ENCODE measurements at regions not wholly inside any gene's neighbourhood (a gene's known extent, or its start where the extent isn't known, plus 50 kb on each side); places are given as distances from the start of the nearest gene placed in this dataset.

DNA sequence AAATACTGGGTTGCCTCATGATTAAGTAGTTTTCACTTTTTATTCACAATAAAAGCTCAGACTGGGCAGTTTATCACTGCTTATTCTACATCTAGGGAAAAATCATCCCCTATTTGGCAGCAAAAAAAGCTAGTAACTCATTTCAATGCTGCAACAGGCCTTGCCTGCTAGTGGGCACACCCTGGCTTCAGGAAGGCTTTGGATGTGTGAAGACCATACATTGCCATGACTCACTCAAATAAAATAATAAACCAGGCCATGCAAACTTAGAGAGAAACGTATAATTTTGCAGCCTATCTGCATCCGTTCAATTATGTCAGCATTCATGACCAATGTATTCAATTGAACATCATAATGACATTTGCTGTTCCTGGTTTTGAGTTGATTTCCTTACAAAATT lies 402.9 kb downstream of the PIK3R1 start:
- no peak overlapping the region for H3K4me3 ChIP-seq (ENCODE audit: control insufficient read depth, low read depth, low read length)
- DNase-seq (ENCODE audit: low read depth): no peak
- TF ChIP-seq, protein P1, sequence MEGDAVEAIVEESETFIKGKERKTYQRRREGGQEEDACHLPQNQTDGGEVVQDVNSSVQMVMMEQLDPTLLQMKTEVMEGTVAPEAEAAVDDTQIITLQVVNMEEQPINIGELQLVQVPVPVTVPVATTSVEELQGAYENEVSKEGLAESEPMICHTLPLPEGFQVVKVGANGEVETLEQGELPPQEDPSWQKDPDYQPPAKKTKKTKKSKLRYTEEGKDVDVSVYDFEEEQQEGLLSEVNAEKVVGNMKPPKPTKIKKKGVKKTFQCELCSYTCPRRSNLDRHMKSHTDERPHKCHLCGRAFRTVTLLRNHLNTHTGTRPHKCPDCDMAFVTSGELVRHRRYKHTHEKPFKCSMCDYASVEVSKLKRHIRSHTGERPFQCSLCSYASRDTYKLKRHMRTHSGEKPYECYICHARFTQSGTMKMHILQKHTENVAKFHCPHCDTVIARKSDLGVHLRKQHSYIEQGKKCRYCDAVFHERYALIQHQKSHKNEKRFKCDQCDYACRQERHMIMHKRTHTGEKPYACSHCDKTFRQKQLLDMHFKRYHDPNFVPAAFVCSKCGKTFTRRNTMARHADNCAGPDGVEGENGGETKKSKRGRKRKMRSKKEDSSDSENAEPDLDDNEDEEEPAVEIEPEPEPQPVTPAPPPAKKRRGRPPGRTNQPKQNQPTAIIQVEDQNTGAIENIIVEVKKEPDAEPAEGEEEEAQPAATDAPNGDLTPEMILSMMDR (conservative IDR thresholded peaks at IDR 0.05; ENCODE audit: control insufficient read depth, insufficient read depth, low read depth, low read length): no peak

DNA sequence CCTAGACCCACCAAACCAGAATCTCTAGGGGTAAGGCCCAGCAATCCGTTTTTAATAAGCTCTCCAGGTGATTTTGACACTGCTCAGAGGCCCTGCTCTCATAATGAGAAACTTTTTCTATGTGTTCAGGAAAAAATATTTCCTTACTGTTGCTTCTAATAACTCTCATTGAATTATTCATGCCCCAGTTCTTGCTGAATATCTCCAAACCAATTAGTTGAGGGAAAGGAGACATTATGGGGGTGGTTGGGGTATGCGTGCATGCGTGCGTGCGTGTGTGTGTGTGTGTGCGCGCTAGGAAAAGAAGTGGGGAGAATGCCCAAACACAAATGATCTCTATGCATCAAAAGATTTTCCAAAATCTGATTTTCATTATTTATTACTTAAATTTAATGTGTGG lies 411.4 kb downstream of the PIK3R1 start:
- TF ChIP-seq, protein P1 (conservative IDR thresholded peaks at IDR 0.05; ENCODE audit: control insufficient read depth, insufficient read depth, low read depth, low read length): no peak
- no peak overlapping the region for H3K4me3 ChIP-seq (ENCODE audit: control insufficient read depth, low read depth, low read length)
- no peak for DNase-seq (ENCODE audit: low read depth)

DNA sequence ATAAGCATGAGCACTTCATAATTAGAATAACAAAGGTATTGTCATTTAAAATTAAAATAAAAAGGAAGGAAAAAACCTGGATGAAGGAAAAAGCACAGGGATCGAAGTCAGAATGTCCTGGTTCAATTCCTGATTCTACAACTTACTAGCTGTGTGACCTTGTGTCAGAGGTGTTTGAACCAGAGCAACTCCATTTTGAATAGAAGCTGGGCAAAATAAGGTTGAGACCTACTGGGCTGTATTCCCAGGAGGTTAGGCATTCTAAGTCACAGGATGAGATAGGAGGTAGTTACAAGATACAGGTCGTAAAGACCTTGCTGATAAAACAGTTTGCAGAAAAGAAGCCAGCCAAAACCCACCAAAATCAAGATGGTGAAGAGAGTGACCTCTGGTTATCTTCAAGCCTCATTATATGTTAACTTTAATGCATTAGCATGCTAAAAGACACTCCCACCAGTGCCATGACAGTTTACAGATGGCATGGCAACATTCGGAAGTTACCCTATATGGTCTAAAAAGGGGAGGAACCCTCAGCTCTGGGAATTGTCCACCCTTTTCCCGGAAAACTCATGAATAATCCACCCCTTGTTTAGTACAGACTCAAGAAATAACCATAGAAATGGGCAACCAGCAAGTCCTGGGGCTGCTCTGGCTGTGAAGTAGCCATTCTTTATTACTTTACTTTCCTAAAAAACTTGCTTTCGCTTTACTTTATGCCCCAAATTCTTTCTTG lies 412.7 kb downstream of the PIK3R1 start:
- TF ChIP-seq, protein P1 (conservative IDR thresholded peaks at IDR 0.05; ENCODE audit: control insufficient read depth, insufficient read depth, low read depth, low read length): no peak
- no peak for DNase-seq (ENCODE audit: low read depth)

DNA sequence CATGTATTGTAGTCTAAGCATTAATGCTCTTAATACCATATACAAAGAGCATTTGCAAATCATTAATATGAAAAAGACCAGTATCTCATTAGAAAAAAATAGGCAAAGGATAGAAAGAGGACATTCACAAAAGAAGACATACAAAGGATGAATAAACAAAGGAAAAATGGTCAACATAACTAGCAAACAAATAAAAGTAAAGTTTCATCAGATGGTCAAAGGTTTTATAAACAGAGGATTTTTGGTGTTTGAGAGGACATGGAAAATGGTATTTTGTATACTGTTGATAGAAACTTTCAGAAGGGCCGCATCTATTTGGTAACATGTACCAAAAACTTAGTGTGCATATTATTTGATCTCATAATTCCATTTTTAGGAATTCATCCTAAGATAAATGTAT lies 414.8 kb downstream of the PIK3R1 start:
- H3K4me3 ChIP-seq (ENCODE audit: control insufficient read depth, low read depth, low read length): no peak overlapping the region
- DNase-seq (ENCODE audit: low read depth): no peak
- TF ChIP-seq, protein P1 (conservative IDR thresholded peaks at IDR 0.05; ENCODE audit: control insufficient read depth, insufficient read depth, low read depth, low read length): no peak

More for the DNA sequence above, 412.7 kb downstream of the PIK3R1 start:
- H3K4me3 ChIP-seq (ENCODE audit: control insufficient read depth, low read depth, low read length): no peak overlapping the region

DNA sequence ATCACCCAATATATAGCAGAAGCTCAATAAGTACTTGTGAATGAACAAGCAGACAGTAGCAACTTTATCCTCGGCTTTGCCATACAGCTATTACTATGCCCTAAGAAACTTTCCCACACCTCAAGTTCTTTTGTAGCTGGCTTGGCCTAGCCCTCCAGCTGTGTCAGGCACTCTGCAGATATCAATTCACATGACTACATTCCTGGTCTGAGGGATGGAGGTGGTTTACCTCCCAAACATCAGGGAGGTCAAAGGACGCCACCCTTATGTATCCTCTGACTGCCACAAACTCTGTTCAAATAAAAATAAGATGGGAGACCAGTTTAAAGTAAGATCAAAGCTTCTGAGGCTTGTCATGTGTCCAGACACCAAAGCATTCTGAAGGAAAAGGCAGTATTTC lies 416.3 kb downstream of the PIK3R1 start:
- TF ChIP-seq, protein P1 (conservative IDR thresholded peaks at IDR 0.05; ENCODE audit: control insufficient read depth, insufficient read depth, low read depth, low read length): no peak
- H3K4me3 ChIP-seq (ENCODE audit: control insufficient read depth, low read depth, low read length): no peak overlapping the region
- no peak for DNase-seq (ENCODE audit: low read depth)

DNA sequence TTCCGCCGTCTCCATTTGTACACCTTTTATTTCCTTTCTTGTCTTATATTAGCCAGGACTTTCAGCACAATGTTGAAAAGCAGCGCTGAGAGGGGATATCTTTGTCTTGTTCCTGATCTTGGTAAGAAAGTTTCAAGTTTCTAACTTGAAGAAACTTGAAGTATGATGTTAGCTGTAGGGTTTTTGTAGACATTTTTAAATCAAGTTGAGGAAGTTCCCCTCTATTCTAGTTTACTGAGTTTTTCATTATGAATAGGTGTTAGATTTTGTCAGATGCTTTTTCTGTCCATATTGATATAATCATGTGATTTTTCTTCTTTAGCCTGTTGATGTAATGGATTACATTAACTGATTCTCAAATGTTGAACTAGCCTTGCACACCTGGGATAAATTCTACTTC lies 425.7 kb downstream of the PIK3R1 start:
- H3K4me3 ChIP-seq (ENCODE audit: control insufficient read depth, low read depth, low read length): no peak overlapping the region
- TF ChIP-seq, protein P1 (conservative IDR thresholded peaks at IDR 0.05; ENCODE audit: control insufficient read depth, insufficient read depth, low read depth, low read length): no peak
- no peak for DNase-seq (ENCODE audit: low read depth)
